Iris pigment epithelial cell (primary cell): ENCODE measurements at regions not wholly inside any gene's neighbourhood (a gene's known extent, or its start where the extent isn't known, plus 50 kb on each side); places are given as distances from the start of the nearest gene placed in this dataset.
"Not testable (repeated sequence)": the region's sequence is repeated elsewhere in the genome, so short reads cannot be mapped to it uniquely, and the experiment has no call there.

Experiments
- DNase-seq: peaks from one replicate; pipeline ENCODE4 v3.0.0-alpha.2; 2011; ENCODE audit warnings: low read depth

DNA sequence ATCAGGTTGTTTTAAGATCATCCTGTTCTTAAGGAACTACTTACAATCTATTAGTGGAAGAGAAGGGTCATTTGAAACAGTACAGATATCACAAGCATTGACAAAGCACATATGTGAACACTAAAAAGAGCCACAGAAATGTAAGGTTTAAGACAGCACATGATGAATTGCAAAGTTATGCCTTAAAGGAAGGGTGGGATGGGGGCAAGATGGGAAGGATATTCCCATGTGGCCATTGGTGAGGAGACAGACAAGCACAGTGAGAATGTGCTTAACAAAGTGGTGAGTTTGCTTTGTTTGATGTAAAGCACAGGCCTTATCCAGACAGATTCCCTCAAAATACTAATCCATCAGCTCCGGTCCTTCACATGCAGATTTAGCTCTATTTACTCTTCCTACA is 151.6 kb upstream of the IVNS1ABP start:
- no peak for DNase-seq

DNA sequence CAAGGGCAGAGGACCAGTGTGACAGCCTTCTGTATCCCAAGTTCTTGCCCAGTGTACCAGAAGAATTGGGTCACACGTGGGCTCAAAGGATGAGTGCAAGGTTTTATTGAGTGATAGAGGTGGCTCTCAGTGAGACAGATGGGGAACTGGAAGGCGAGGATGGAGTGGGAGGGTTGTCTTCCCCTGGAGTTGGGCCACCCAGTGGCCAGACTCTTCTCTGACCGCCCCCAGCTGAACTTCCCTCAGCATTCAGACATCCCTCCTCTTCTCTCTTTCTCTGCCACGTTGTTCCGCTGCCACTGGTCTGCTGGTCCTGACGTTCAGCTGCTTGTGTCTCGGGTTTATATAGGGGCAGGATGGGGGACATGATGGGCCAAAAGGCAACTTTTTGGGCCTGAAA is 150.1 kb upstream of the IVNS1ABP start:
- no peak for DNase-seq

GRCh38 chr1:185464777-185465176 is 147.7 kb upstream of the IVNS1ABP start:
- no peak for DNase-seq

DNA sequence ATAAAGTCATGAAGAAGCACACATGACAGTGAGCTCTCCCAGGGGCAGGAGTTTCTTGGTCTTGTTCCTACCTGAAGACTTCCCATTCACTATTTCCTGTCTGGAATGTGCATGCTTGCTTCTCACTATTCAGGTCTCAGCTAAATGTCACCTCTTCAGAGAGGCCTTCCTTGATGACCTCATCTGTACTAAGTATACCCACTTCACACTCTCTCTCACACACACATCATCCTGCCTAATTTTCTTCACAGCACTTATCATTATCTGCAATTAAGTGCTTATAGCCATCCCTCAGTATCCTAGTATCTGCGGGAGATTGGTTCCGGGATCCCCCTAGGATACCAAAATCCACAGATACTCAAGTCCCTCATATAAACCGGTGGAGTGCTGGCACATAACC is 146.4 kb upstream of the IVNS1ABP start:
- no peak for DNase-seq

- no peak for DNase-seq
These were observed 146.0 kb upstream of the IVNS1ABP start for GRCh38 chr1:185463011-185463410.

- not testable (repeated sequence) for DNase-seq
These were observed 143.7 kb upstream of the IVNS1ABP start for GRCh38 chr1:185460723-185461122.

DNA sequence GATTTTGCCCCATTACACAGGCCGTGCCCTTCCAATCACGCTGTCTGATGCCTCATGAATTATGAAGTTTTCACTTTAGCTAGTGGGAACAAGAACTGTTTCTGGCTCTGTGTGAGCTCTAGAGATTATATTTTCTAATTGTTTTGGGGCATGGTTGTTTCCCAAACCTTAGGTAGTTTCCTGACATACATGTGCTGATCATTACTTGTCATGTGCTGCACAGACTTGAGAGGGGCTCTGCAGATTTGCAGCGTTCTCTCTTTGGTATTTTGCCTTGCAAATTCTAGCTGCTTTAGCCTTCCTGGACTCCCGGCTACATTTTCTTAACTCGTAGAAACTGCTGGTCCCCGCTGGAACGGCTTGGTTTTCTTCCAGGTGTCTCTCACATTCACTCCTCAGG is 142.1 kb upstream of the IVNS1ABP start:
- DNase-seq = no peak

DNA sequence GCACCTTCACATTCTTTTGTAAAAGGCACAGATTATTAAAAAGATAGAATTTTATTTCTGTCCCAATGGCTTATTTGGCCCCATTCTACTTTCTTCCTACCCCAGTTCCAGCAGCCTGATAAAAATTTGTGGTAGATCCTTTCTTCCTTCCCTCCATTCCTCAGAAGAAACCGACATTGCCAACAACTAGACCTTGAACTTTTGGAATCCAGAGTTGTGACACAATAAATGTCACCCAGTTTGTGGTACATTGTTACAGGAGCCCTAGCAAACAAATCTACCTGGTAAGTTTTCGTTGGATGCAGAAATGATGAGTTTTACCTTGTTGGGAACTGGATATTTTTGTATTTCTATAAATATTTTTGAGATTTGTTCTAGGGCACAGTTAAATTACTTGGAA is 141.6 kb upstream of the IVNS1ABP start:
- no peak for DNase-seq

- peak; percentile 91 for DNase-seq
These were observed 136.6 kb upstream of the IVNS1ABP start for GRCh38 chr1:185453496-185454192.

DNA sequence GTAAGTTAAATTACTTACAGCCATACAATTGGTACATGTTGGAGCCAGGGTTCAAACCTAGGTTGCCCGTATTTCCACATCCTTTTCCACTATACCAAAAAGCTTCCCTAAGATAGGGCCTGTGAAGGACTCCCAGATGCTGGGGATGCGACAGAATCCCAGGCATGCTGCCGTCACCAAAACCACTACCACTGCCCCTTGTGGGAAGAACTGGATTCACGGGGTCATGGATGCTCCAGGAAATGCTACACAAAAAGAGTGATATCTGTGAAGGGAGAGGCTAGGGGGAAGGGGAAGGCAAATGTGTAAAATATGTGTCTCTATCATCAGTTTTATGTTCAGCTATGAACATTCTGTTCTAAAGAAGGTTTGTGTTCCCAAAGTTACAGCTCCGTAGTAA is 133.9 kb upstream of the IVNS1ABP start:
- no peak for DNase-seq

GRCh38 chr1:185450060-185450788 is 133.2 kb upstream of the IVNS1ABP start:
- DNase-seq = no peak

DNA sequence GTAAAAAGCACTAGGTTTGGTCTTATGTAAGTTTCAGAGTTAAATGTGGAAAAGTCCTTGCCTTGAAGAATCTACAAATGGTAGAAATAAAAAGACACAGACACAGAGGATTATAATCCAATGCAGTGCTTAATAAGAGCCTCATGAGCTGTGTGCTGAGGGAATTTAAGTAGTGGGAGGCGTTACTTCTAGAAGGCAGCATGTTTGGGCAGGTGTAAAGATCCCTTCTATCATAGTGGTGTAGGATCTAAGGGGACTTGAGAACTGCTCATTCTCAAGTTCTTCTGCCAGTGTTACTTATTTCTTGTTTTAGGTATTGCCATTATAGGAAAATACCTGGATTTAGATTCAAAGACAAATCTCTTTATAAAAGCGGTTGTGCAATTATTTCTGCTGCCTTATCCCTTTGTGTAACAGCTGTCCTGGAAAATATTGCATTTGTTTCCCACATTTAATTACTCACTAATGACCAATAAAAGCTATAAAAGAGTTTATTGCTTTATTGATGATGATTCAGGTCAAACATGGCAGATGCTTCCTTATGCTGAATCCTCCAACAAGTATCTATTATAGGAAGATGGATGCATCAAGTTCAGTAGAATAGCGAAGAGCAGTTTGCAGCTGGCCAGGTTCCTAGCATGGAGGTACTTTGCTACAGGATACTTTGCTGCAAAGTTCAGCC is 132.5 kb upstream of the IVNS1ABP start:
- no peak for DNase-seq

DNA sequence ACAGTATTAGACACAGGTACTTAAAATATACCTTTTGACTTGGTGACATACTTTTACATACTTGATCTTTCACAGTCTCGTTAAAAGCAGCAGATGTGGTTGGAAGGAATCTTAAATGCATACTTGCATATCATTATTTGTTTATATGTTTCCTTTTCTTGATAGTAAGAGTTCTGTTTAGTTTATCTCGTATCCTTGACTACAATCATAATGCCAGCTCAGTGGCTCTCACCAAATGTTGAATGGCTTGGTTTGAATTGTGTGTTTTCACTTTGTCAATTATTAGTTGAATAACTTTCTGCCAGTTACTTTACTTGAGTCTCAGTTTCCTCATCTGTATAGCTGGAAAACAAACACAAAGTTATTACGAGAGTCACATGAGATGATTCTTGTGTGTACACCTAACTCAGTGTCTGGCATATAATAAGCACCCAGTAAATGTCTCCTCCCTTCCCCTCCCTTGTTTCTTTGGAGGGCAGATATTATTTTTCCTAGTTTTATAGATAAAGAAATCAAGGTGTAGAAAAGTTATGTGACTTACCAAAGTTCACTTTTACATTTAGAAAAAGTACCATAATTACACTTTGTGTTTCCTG is 131.6 kb upstream of the IVNS1ABP start:
- peak; percentile 23 for DNase-seq

DNA sequence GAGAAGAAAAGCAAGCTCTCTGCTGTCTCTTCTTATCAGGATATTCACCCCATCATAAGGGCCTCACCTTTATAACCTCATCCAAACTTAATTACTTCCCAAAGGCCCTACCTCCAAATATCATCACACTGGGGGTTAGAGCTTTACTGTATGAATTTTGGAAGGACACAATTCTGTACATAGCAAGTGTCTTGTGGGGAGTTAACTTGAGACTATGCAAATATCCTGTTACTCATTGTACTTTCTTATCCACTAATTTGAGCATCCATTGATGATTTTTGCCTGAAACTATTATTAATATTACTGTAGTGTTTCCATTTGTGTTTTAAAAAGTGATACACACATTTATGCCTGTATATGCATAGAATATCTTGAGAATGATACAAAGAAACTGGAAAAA is 129.1 kb upstream of the IVNS1ABP start:
- DNase-seq = no peak

DNA sequence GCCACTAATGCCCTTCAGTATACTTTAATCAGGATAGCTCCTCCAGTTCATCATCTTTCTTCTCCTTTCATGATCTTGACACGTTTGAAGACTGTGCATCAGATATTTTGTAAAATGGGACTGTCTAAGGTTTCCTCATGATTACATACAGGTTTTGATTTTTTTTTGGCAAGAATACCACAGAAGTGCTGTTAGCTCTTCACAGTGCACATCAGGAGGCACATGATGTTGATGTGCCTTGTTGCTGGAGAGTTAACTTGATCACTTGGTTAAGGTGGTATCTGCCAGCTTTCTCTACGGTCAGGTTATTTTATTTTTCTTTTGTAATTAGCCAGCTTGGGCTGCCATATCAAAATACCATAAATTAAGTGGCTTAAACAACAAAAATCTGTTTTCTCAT is 128.6 kb upstream of the IVNS1ABP start:
- DNase-seq = no peak

GRCh38 chr1:185444676-185445075 is 127.6 kb upstream of the IVNS1ABP start:
- no peak for DNase-seq

- peak; percentile 69 for DNase-seq
These were observed 125.0 kb upstream of the IVNS1ABP start for GRCh38 chr1:185442050-185442449.

DNA sequence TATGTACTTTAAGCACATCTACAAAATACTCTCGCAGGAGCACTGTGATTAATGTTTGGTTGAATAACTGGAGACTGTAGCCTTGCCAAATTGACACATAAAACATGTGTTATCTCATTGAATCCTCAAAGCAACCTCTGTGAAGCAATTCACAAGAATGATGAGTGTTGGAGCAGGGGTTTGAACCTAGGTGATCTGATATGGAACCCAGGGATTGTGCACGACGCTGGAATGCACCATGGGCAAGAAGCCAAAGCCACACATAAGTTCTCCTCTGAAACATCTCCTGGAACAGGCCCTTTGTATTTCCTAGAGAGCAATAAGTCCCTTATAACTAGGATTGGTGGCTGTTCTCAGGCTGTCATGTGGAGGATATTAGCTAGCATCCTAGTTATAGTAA is 124.6 kb upstream of the IVNS1ABP start:
- peak; percentile 88 for DNase-seq

- peak; percentile 69 for DNase-seq
These were observed 123.8 kb upstream of the IVNS1ABP start for GRCh38 chr1:185440877-185441276.

DNA sequence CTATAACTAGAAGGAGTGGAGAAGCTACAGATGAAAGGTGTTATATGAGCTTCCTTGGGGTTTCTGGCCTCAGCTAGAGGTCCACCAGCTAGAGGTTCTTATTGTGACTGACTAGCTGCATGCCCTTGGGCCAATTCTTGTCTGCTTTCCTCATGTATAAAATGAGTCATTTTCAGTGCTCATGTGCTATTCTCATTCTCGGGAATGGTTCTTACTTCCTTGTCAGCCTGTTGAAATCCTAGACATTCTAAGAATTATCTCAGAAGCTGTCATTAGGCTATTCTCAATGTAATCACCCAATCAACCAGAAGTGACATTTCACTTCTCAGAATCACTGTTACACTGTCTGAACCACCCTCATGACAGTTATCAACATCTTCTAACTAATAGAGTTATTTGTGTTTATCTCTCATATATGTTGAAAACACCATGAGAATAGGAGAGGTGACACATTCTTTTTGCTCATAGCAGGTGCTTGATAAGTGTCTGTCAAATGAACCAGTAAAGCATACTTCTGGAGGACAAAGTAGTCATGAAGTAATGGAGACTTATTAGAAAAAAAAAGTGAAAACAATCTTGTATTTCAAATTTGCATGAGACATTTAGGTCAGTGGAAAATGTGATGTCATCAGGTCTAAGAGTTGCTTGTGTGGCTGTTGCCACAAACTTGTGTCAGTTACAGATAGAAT is 122.8 kb upstream of the IVNS1ABP start:
- DNase-seq = peak; percentile 92

DNA sequence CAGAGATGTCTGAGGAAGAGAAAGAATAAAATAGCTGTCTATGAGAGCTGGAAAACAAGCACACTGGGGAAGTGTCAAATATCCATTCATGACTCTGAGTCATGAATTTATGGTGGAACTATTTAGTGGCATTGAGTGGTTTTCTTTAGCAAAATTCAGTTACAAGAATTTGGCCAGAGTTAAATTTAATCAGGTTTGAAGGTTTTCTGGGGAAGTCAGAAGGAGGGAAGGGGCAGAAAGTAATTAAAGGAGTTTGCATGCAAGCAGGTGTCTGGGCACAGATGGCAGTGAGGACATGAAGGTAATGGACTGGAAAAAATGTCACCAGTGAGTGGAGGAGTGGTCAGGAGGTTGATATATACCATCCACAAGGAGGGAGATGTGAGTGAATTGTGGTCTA is 121.9 kb upstream of the IVNS1ABP start:
- DNase-seq = peak; percentile 34

GRCh38 chr1:185435696-185436379 is 118.8 kb upstream of the IVNS1ABP start:
- no peak for DNase-seq
